Kasumi-1 (cell line): ENCODE measurements at regions not wholly inside any gene's neighbourhood (a gene's known extent, or its start where the extent isn't known, plus 50 kb on each side); places are given as distances from the start of the nearest gene placed in this dataset.
"Not testable (repeated sequence)": the region's sequence is repeated elsewhere in the genome, so short reads cannot be mapped to it uniquely, and the experiment has no call there.

Source experiments
- DNase-seq, 2 experiments: peaks; one replicate each; lab custom pipeline; 2025; lab: John Stamatoyannopoulos, UW

DNA sequence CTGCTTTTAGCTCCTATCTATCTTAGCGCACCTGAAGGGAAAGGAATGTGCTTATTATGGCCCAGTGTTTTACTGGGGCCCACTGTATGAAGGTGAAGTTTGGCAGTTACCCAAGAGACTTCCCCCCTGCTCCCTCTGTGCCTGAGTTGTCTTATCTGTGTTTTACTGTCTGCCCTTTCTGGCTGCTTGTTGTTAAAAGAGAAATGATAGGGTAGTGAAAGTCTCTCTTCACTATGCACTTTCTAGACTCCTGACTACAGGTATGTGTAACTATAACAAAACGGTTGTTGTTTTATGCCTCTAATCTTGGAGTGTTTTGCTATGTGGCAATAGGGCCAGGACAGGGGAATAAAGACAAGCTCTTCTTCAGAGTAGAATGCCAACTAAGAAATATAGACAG lies 326.9 kb downstream of the KIF20B start:
- DNase-seq, result no peak

DNA sequence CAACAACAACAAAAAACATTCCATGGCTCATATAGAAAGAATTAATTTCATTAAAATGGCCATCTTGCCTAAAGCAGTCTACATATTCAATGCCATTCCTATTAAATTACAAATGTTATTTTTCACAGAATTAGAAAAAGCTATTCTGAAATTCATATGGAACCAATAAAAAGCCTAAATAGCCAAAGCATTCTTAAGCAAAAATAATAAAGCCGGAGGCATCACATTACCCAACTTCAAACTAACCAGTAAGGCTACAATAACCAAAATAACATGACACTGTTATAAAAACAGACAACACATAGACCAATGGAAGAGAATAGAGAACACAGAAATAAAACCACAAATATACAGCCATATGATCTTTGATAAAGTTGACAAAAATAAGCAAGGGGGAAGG lies 330.4 kb downstream of the KIF20B start:
- DNase-seq, result no peak

DNA sequence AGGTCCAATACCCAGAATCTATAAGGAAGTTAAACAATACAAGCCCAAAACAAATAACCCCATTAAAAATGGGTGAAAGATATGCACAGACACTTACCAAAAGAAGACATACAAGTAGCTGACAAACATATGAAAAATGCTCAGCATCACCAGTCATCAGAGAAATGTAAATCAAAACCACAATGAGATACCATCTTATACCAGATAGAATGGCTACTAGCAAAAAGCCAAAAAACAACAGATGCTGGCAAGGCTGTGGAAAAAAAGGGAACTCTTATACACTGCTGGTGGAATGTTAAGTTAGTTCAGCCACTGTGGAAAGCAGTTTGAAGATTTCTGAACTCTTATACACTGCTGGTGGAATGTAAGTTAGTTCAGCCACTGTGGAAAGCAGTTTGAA lies 331.1 kb downstream of the KIF20B start:
- no peak for DNase-seq

GRCh38 chr10:90034862-90035261 lies 333.5 kb downstream of the KIF20B start:
- DNase-seq, result not testable (repeated sequence)

DNA sequence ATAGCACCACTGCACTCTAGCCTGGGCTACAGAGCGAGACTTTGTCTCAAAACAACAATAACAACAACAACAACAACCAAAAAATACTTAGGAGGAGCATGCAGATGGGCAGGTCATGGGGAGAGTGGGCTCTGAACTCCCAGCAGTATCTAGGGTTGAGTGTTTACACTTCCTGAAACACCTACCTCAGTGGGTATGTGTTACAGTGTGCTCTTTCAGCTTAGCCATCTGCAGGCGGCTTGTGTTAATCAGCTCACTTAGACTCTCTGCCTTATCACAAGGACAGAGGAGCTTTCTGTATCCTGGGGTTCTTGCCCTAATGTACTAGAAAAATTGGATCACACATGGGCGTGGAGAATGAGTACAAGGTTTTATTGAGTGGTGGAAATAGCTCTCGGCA lies 340.2 kb downstream of the KIF20B start:
- no peak for DNase-seq

- DNase-seq, result no peak
These were observed 340.7 kb downstream of the KIF20B start for GRCh38 chr10:90042075-90042474.

- DNase-seq, result no peak
These were observed 345.9 kb downstream of the KIF20B start for GRCh38 chr10:90047243-90047729.

- no peak for DNase-seq
These were observed 349.7 kb downstream of the KIF20B start for GRCh38 chr10:90051053-90051452.

- DNase-seq, result no peak
These were observed 350.1 kb downstream of the KIF20B start for GRCh38 chr10:90051474-90051873.

DNA sequence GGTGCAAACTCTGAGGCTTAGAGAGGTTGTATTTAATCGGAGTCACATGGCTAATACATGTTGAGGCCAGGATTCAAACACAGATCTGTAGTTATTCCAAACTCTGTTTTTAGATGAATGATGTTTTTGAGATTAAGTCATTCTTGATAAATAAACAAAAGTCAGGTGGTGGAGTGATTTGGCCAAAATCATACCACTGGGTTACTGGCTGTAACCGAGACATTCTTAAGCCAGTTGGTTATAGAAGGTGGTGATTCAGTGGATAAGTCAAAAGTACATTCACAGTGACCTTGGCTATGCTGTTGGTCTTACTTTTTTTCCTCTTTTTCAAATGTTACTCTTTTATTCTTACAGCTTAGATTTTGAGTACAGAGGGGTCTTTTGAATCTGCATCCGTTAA lies 361.4 kb downstream of the KIF20B start:
- no peak for DNase-seq

DNA sequence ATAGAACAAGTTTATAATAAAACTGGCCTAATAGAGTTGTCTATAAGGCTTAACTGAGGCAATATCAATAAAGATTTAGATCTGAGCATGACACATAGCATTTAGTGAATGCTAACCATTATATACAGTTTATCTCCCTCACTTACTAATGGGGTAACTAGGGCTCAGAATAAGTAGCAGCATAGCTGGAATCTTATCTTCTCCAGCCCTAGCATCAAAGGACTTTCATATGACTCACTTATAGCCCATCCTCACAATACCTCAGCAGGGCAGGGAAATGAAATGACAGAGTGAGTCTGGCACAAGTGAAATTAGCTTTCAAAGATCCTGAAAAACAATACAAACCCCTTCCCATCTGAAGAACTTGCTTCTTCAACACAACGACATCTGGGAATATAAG lies 362.9 kb downstream of the KIF20B start:
- DNase-seq, result no peak

- no peak for DNase-seq
These were observed 365.0 kb downstream of the KIF20B start for GRCh38 chr10:90066435-90066834.

DNA sequence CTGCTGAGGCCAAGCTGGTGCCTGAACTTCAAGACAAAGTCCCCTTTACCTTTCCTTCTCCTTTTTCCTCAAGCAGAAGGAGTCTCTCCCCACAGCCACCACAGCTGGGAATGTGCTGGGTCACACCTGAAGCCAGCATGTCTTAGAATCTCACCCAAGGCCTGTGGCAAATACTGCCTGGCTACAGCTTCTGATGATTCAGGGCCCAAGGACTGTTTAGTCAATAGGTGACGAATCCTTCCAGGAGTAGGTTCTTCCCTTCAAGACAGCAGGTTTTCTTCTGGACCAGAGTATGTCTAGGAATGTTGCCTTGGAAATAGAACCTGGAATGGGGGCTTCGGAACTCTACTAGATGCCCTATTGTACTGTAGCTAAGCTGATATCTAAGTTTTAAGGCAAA lies 374.6 kb downstream of the KIF20B start:
- no peak for DNase-seq

GRCh38 chr10:90079819-90080218 lies 378.4 kb downstream of the KIF20B start:
- DNase-seq, result no peak

GRCh38 chr10:90086606-90087190 lies 385.3 kb downstream of the KIF20B start:
- DNase-seq, result not testable (repeated sequence)

DNA sequence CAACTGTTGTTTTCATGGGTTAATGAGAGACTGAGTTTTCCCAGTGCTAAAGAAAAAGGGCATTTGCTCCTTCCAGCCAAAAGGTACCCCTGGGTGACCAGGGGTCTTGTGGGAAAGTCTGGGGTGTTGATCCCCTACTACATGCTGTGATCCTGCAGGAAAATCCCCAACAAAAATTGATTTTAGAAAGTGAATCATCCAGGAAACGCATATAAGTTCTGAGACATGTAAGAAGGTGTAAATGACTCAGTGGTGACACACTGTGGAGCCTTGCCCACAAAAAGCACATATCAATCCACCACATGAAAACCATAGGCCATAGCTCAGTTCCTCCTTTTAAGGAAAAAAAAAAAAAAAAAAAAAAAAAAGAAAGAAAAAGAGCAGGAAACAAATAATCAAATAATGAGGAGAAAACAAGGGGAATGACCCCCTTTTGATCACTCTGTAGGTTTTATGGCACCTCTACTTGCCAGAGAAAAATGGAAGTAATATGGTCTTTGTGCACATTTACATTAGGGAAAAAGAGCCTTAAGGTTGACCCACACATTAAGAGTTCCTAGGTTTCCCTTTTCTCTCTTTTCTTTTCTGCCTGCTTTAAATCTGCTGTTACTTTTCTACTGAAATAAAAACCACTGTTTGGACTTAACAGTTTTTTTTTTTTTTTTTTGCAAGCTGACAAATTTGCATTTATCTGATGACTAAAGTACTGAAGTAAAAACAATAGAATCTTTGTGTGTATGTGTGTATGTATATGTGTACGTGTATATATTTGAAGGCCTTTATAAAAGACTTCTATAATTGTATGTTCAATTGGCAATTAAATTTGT lies 386.0 kb downstream of the KIF20B start:
- no peak for DNase-seq

DNA sequence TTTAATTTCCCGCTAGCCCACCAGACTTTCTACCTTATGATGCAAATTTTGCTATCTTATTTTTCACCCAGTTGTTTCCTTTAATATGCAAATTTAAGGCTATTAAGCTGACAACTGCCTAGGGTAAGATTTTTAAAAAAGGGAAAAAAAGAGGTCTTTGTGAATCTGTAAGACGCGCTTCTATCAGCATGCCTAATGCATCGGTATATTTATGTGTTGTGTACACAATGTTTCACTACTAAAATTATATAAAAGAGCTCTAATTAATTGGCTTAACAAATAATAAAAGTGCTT lies 386.6 kb downstream of the KIF20B start:
- no peak for DNase-seq

GRCh38 chr10:90089719-90090118 lies 388.3 kb downstream of the KIF20B start:
- DNase-seq, result no peak

DNA sequence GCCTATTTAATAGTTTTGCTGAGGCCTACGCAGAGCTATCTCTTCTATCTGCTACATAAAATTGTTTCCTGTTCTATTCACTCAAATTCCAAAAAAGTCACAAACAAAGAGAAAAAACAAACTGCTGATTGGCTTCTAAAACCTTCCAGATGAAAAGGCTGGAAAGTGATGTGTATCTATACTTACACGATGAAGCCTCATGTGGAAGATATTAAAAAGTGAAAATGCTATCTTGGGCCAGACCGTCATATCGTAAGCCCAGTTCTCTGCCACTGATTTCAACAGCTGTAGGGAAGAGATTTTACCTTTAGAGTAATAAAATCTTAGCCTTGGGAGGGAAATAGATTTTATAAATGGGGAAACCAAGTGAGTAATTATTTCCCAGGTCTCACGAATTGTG lies 394.8 kb downstream of the KIF20B start:
- no peak for DNase-seq

- DNase-seq, result not testable (repeated sequence)
These were observed 406.2 kb downstream of the KIF20B start for GRCh38 chr10:90107581-90107980.

- no peak for DNase-seq
These were observed 410.3 kb downstream of the KIF20B start for GRCh38 chr10:90111671-90112070.

DNA sequence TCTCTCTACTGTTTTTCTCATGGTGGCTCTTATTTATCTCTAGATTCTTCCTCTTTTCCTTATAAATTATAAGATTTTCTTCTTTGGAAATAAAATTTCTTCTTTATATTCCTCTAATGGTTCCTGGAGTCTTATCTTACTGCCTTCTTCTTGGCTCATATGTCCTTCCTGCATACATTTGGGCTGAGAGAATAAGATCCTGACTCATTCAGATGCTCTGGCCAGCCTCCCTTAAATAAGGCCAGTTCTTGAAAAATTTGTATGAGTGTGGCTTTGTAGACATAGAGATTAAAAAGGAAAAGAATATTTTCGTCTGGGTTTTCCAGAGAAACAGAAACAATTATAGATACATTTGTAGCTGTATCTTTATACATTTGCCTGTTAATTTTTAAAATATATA lies 411.3 kb downstream of the KIF20B start:
- no peak for DNase-seq

DNA sequence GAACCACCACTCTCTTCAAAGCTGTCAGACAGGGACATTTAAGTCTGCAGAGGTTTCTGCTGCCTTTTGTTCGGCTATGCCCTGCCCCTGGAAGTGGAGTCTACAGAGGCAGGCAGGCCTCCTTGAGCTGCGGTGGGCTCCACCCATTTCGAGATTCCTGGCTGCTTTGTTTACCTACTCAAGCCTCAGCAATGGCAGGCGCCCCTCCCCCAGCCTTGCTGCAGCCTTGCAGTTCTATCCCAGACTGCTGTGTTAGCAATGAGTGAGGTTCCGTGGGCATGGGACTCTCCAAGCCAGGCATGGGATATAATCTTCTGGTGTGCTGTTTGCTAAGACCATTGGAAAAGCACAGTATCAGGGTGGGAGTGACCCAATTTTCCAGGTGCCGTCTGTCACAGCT lies 417.2 kb downstream of the KIF20B start:
- not testable (repeated sequence) for DNase-seq
